Upper lobe of left lung (tissue), 6 donors: ENCODE measurements at regions not wholly inside any gene's neighbourhood (a gene's known extent, or its start where the extent isn't known, plus 50 kb on each side); places are given as distances from the start of the nearest gene placed in this dataset.

ENCODE experiments used
- ATAC-seq, 2 donors: fragments of 200-7000 bp; cut with Tn5 transposase; one replicate each; pipeline ENCODE4 v1.9.1; 2022; ENCODE audit warnings: mild to moderate bottlenecking in 2 of 2, moderate library complexity in 2 of 2; ENCODE audit not compliant: low FRiP score in 2 of 2
- DNase-seq, 2 donors: peaks; one replicate each; pipeline ENCODE4 v3.0.0-alpha.2; 2019 to 2020
- H3K27ac ChIP-seq, 4 donors: fragments of 200-600 bp; sonication (generic); one replicate each; pipeline ENCODE4 v1.5.1; 2016 to 2019
- H3K27me3 ChIP-seq, 4 donors: fragments of 200-600 bp; sonication (generic); one replicate each; pipeline ENCODE4 v1.5.1; 2017 to 2019
- H3K36me3 ChIP-seq, 4 donors: fragments of 200-600 bp; sonication (generic); one replicate each; pipeline ENCODE4 v1.5.1; 2016 to 2019
- H3K4me1 ChIP-seq, 4 donors: fragments of 200-600 bp; sonication (generic); one replicate each; pipeline ENCODE4 v1.5.1; 2018 to 2019
- H3K4me3 ChIP-seq, 4 donors: fragments of 200-600 bp; sonication (generic); one replicate each; pipeline ENCODE4 v1.5.1; 2017 to 2019; ENCODE audit warnings: mild to moderate bottlenecking in 2 of 4, moderate library complexity in 1 of 4
- H3K9me3 ChIP-seq, 4 donors: fragments of 200-600 bp; sonication (generic); one replicate each; pipeline ENCODE4 v1.5.1; 2018 to 2019
- CTCF ChIP-seq, 6 experiments: fragments of 450-650 bp in 4 of 6; fragments of 200-600 bp in 2 of 6; sonication (generic) in 2 of 6; IDR thresholded peaks; one replicate each; pipeline ENCODE4 v1.5.1; 2016 to 2019; ENCODE audit warnings: antibody characterized with exemption in 6 of 6
- EP300 ChIP-seq, 4 donors: sonication (generic); formaldehyde crosslinking; IDR thresholded peaks; one replicate each; pipeline ENCODE4 v1.5.1; 2017; ENCODE audit warnings: antibody characterized with exemption in 4 of 4, control low read depth in 2 of 4
- POLR2A ChIP-seq, 4 donors: fragments of 450-650 bp; IDR thresholded peaks; one replicate each; pipeline ENCODE4 v1.5.1; 2016 to 2017; ENCODE audit warnings: antibody characterized with exemption in 4 of 4, mild to moderate bottlenecking in 2 of 4
- POLR2AphosphoS5 ChIP-seq, 2 donors: sonication (generic); formaldehyde crosslinking; IDR thresholded peaks; one replicate each; pipeline ENCODE4 v1.5.1; 2017; ENCODE audit warnings: antibody characterized with exemption in 2 of 2
- WGBS, 2 donors: methylation state at CpG; one replicate each; pipeline ENCODE4 v1.1.5; 2017 to 2018; 5-methylcytosine and 5-hydroxymethylcytosine counted together
- donor health status: DM: no; HTN: no; CAD: no; lungs with moderate emphysema.
- donor health status: DM: no; HTN: yes; CAD: no; lungs with severe emphysema.

GRCh38 chr2:220191737-220192136 lies 564.3 kb downstream of the SLC4A3 start:
- H3K36me3 ChIP-seq, result no peaks in the 10 kb centered on the region
- no peaks in the 10 kb centered on the region for H3K4me1 ChIP-seq
- no peak overlapping the region for H3K4me3 ChIP-seq
- peaks cover 0 to 11% (median 1%) of the 10 kb centered on the region in 4 donors for H3K9me3 ChIP-seq
- DNase-seq (peak in 1 of 2 donors; percentile 22), ATAC-seq (peak; percentile 12 to 22)
- WGBS, 2 donors, result 87 to 92% methylated on average over 2 to 5 of the region's 5 CpGs
- H3K27me3 ChIP-seq, result no peaks in the 10 kb centered on the region
- TF ChIP-seq EP300 (IDR thresholded peaks at IDR 0.05) (no peak), POLR2A (IDR thresholded peaks at IDR 0.05) (no peak)
- H3K27ac ChIP-seq, result no peak overlapping the region

- DNase-seq, result peak in 1 of 2 donors; percentile 3
- no peak overlapping the region for H3K27ac ChIP-seq
- WGBS, 2 donors, result 79 to 86% methylated on average over 6 of the region's 6 CpGs
- no peaks in the 10 kb centered on the region for H3K27me3 ChIP-seq
- no peaks in the 10 kb centered on the region for H3K4me1 ChIP-seq
- ATAC-seq, result peak in 1 of 2 donors; percentile 30
- no peak for TF ChIP-seq POLR2AphosphoS5 (IDR thresholded peaks at IDR 0.05)
- TF ChIP-seq POLR2A (IDR thresholded peaks at IDR 0.05), result no peak
- TF ChIP-seq CTCF (IDR thresholded peaks at IDR 0.05), result no peak
- TF ChIP-seq EP300 (IDR thresholded peaks at IDR 0.05), result no peak
- no peak overlapping the region for H3K4me3 ChIP-seq
- H3K9me3 ChIP-seq, result peaks cover 0 to 11% (median 1%) of the 10 kb centered on the region in 4 donors
- H3K36me3 ChIP-seq, result no peaks in the 10 kb centered on the region
Observed at GRCh38 chr2:220192994-220193753, 565.7 kb downstream of the SLC4A3 start.

- H3K36me3 ChIP-seq, result no peaks in the 10 kb centered on the region
- no peaks in the 10 kb centered on the region for H3K4me1 ChIP-seq
- H3K27me3 ChIP-seq, result no peaks in the 10 kb centered on the region
- H3K4me3 ChIP-seq, result no peak overlapping the region
- ATAC-seq (no peak), DNase-seq (no peak)
- peaks cover 0 to 11% (median 1%) of the 10 kb centered on the region in 4 donors for H3K9me3 ChIP-seq
- WGBS, 2 donors, result 85 to 86% methylated on average over 10 of the region's 10 CpGs
- no peak overlapping the region for H3K27ac ChIP-seq
- no peak for TF ChIP-seq POLR2AphosphoS5 (IDR thresholded peaks at IDR 0.05)
- TF ChIP-seq EP300 (IDR thresholded peaks at IDR 0.05), result no peak
- no peak for TF ChIP-seq POLR2A (IDR thresholded peaks at IDR 0.05)
- no peak for TF ChIP-seq CTCF (IDR thresholded peaks at IDR 0.05)
Observed at GRCh38 chr2:220194630-220195584, 567.5 kb downstream of the SLC4A3 start.

- TF ChIP-seq EP300 (IDR thresholded peaks at IDR 0.05), result no peak
- no peak for TF ChIP-seq POLR2AphosphoS5 (IDR thresholded peaks at IDR 0.05)
- no peak for TF ChIP-seq CTCF (IDR thresholded peaks at IDR 0.05)
- no peak for TF ChIP-seq POLR2A (IDR thresholded peaks at IDR 0.05)
- no peak overlapping the region for H3K27ac ChIP-seq
- no peak for DNase-seq
- no peaks in the 10 kb centered on the region for H3K36me3 ChIP-seq
- H3K4me1 ChIP-seq, result no peaks in the 10 kb centered on the region
- 76 to 83% methylated on average over 7 of the region's 7 CpGs for WGBS, 2 donors
- H3K9me3 ChIP-seq, result no peaks in the 10 kb centered on the region
- H3K4me3 ChIP-seq, result no peak overlapping the region
- no peaks in the 10 kb centered on the region for H3K27me3 ChIP-seq
- ATAC-seq, result peak in 1 of 2 donors; percentile 72
Observed at GRCh38 chr2:220198896-220199295, 571.5 kb downstream of the SLC4A3 start.

GRCh38 chr2:220202066-220202465 lies 574.6 kb downstream of the SLC4A3 start:
- no peaks in the 10 kb centered on the region for H3K27me3 ChIP-seq
- no peaks in the 10 kb centered on the region for H3K4me1 ChIP-seq
- H3K27ac ChIP-seq, result no peak overlapping the region
- H3K4me3 ChIP-seq, result no peak overlapping the region
- DNase-seq (no peak), ATAC-seq (no peak)
- H3K36me3 ChIP-seq, result no peaks in the 10 kb centered on the region
- H3K9me3 ChIP-seq, result no peaks in the 10 kb centered on the region
- TF ChIP-seq POLR2AphosphoS5 (IDR thresholded peaks at IDR 0.05) (no peak), CTCF (IDR thresholded peaks at IDR 0.05) (no peak), POLR2A (IDR thresholded peaks at IDR 0.05) (no peak), EP300 (IDR thresholded peaks at IDR 0.05) (no peak)
